ENCODE measurements at regions not wholly inside any gene's neighbourhood (a gene's known extent, or its start where the extent isn't known, plus 50 kb on each side); places are given as distances from the start of the nearest gene placed in this dataset.

DNA sequence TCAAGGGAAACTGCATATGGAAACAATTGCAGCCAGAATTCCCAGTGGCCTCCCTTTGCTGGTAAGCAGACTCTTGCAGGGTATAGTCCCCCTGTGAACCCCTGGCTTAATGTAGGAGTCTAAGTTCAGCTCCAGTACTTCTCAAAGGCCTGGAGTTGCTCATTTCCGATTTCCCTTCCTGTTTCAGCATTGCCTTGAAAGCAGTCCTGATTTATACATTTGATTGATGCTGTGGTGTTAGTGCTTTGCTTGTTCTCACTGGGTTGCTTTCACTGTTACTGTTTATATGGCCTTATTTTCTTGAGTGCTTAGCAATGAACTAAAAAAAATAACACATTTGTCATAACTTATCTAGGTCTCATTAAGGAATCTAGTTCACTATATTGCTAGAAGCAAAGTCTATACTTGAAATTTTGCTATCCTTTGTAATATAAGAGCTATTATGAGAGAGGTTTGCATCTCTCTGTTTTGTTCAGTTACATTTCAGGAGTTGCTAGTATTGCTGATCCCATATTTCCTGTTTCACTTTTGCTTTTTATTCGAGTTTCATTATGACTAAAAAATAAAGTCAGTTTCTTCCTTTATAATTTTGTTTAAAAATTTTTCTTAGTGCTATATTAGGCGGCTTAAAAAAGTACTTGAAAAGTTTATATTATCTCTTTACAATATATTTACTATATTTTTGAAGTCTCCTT is 122.4 kb upstream of the NMUR2 start:
- Histone ChIP-seq H3K4me3 (no peak overlapping the region), H3K27ac (no peak overlapping the region), H3K4me1 (peaks cover 0 to 9% (median 0%) of the 10 kb centered on the region in 4 donors), H3K27me3 (no peaks in the 10 kb centered on the region), H3K36me3 (no peaks in the 10 kb centered on the region), H3K9me3 (no peaks in the 10 kb centered on the region)
- TF ChIP-seq, protein P1, sequence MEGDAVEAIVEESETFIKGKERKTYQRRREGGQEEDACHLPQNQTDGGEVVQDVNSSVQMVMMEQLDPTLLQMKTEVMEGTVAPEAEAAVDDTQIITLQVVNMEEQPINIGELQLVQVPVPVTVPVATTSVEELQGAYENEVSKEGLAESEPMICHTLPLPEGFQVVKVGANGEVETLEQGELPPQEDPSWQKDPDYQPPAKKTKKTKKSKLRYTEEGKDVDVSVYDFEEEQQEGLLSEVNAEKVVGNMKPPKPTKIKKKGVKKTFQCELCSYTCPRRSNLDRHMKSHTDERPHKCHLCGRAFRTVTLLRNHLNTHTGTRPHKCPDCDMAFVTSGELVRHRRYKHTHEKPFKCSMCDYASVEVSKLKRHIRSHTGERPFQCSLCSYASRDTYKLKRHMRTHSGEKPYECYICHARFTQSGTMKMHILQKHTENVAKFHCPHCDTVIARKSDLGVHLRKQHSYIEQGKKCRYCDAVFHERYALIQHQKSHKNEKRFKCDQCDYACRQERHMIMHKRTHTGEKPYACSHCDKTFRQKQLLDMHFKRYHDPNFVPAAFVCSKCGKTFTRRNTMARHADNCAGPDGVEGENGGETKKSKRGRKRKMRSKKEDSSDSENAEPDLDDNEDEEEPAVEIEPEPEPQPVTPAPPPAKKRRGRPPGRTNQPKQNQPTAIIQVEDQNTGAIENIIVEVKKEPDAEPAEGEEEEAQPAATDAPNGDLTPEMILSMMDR (IDR thresholded peaks at IDR 0.05), result no peak
- TF ChIP-seq POLR2AphosphoS5 (IDR thresholded peaks at IDR 0.05) (no peak), EP300 (IDR thresholded peaks at IDR 0.05; ENCODE audit: low read depth) (no peak), POLR2A (IDR thresholded peaks at IDR 0.05) (no peak)
- 33 to 35% methylated on average over 2 to 3 of the region's 3 CpGs for WGBS, 2 donors (ENCODE audit: low coverage in 1 of 2)
- in situ Hi-C loops (cut with MboI; ENCODE audit: low pct_ligation_motif_present in 1 of 4, low pct_unique_long_range_greater_than_20kb in 1 of 4, low sequenced_read_pairs in 3 of 4), result loop anchor here in 2 of 4 donors (10.0 to 25.0 kb wide), 2 partner anchors 1435 to 1437 kb away; no protein-coding TSS in a partner anchor
- no peak for DNase-seq
- intact Hi-C loops (cut with DNase I; ENCODE audit: low total_unique reads), result no loop called here

DNA sequence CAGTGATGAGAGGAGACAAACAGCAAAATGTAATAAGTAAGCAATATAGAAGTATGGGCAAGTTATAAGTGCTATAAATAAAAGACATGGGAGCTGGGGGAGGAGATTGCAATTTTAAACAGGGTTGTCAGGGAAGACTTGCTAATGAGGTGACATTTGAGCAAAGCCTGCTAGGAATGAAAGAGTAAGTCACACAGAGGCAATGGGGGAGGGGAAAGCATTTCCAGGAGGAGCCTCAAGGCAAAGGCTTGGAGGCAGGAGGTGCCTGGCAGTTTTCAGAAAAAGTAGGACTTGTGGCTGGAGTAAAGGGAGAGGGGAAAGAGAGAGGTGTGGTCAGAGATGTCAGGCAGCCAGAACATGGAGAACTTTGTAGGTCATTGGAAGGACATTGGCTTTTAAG is 124.4 kb upstream of the NMUR2 start:
- no peaks in the 10 kb centered on the region for H3K9me3 ChIP-seq
- no peaks in the 10 kb centered on the region for H3K36me3 ChIP-seq
- no peak overlapping the region for H3K27ac ChIP-seq
- in situ Hi-C loops (cut with MboI; ENCODE audit: low pct_ligation_motif_present in 1 of 4, low pct_unique_long_range_greater_than_20kb in 1 of 4, low sequenced_read_pairs in 3 of 4) (loop anchor here in 2 of 4 donors (10.0 to 25.0 kb wide), 2 partner anchors 1433 to 1435 kb away; no protein-coding TSS in a partner anchor), intact Hi-C loops (cut with DNase I; ENCODE audit: low total_unique reads) (no loop called here)
- no peaks in the 10 kb centered on the region for H3K27me3 ChIP-seq
- no peak for DNase-seq
- no peak overlapping the region for H3K4me3 ChIP-seq
- H3K4me1 ChIP-seq, result peaks cover 0 to 9% (median 0%) of the 10 kb centered on the region in 4 donors
- TF ChIP-seq EP300 (IDR thresholded peaks at IDR 0.05; ENCODE audit: low read depth) (no peak), POLR2AphosphoS5 (IDR thresholded peaks at IDR 0.05) (no peak), POLR2A (IDR thresholded peaks at IDR 0.05) (no peak)
- TF ChIP-seq, protein P1 (IDR thresholded peaks at IDR 0.05), result no peak

DNA sequence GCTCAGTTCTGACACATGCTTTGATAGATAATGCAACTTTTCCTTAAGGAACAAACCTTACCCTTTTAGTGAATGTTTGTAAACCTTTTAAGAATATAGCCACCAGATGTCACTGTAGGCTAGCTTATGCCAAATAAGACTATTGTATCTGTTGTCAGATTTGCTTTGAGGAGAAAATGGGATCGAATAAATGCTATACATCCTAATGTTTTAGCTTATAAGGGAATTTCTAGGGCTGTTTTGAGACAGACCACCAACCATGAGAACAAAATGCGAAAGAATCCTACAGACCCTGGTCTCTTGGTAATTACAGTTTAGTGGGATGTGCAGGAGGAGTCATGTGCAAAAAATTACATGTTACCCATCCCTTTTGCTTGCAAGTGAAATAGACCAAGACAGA is 127.6 kb upstream of the NMUR2 start:
- no peak overlapping the region for H3K4me3 ChIP-seq
- H3K9me3 ChIP-seq, result no peaks in the 10 kb centered on the region
- TF ChIP-seq, protein P1 (IDR thresholded peaks at IDR 0.05), result peak; percentile 40 to 49 (median 49)
- no peak for TF ChIP-seq POLR2A (IDR thresholded peaks at IDR 0.05)
- intact Hi-C loops (cut with DNase I; ENCODE audit: low total_unique reads), result loop anchor here (5.0 kb wide), 1 partner anchor 1435 kb away; no protein-coding TSS in a partner anchor
- in situ Hi-C loops (cut with MboI; ENCODE audit: low pct_ligation_motif_present in 1 of 4, low pct_unique_long_range_greater_than_20kb in 1 of 4, low sequenced_read_pairs in 3 of 4), result loop anchor here in 3 of 4 donors (10.0 to 25.0 kb wide), 2 partner anchors 1430 to 1432 kb away; no protein-coding TSS in a partner anchor
- no peak for DNase-seq
- peaks cover 0 to 2% (median 0%) of the 10 kb centered on the region in 4 donors for H3K4me1 ChIP-seq
- no peaks in the 10 kb centered on the region for H3K27me3 ChIP-seq
- no peaks in the 10 kb centered on the region for H3K36me3 ChIP-seq
- H3K27ac ChIP-seq, result no peak overlapping the region
- 32 to 41% methylated on average over 2 of the region's 2 CpGs for WGBS, 2 donors (ENCODE audit: low coverage in 1 of 2)

DNA sequence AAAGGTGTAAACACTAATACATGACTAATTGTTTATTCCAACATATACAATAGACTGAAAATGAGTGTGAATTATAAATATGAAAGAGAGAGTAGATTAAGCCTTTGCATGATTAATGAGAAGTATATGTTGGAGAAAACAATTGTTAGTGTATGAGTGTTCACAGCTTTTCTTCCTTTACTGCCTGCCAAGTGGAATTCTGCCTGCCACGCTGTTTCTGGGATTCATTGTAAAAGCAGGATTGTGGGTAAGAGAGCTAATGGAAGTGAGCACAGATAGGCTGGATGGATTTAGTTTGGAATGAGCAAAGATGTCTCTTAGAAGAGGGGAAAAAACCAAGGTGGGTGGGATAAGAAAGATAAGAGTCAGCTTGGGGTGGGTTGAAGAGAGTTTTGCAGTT is 129.6 kb upstream of the NMUR2 start:
- Histone ChIP-seq H3K4me1 (no peaks in the 10 kb centered on the region), H3K9me3 (no peaks in the 10 kb centered on the region), H3K36me3 (no peaks in the 10 kb centered on the region), H3K4me3 (no peak overlapping the region), H3K27me3 (no peaks in the 10 kb centered on the region), H3K27ac (no peak overlapping the region)
- in situ Hi-C loops (cut with MboI; ENCODE audit: low pct_ligation_motif_present in 1 of 4, low pct_unique_long_range_greater_than_20kb in 1 of 4, low sequenced_read_pairs in 3 of 4), result loop anchor here in 3 of 4 donors (10.0 to 25.0 kb wide), 2 partner anchors 1428 to 1430 kb away; no protein-coding TSS in a partner anchor
- TF ChIP-seq POLR2AphosphoS5 (IDR thresholded peaks at IDR 0.05) (no peak), EP300 (IDR thresholded peaks at IDR 0.05; ENCODE audit: low read depth) (no peak), POLR2A (IDR thresholded peaks at IDR 0.05) (no peak)
- TF ChIP-seq, protein P1 (IDR thresholded peaks at IDR 0.05), result no peak
- intact Hi-C loops (cut with DNase I; ENCODE audit: low total_unique reads), result loop anchor here (5.0 kb wide), 1 partner anchor 1433 kb away; no protein-coding TSS in a partner anchor
- DNase-seq, result no peak
- WGBS, 2 donors (ENCODE audit: low coverage in 1 of 2), result 20 to 55% methylated on average over 1 of the region's 1 CpG
